ENCODE measurements at regions not wholly inside any gene's neighbourhood (a gene's known extent, or its start where the extent isn't known, plus 50 kb on each side); places are given as distances from the start of the nearest gene placed in this dataset.

GRCh38 chr4:186781032-186781917 lies 57.6 kb upstream of the FAT1 start:
- H3K4me3 ChIP-seq (ENCODE audit: insufficient read depth, low read length, poor library complexity, severe bottlenecking), result no peak overlapping the region
- H3K27ac ChIP-seq (ENCODE audit: low read depth, low read length), result no peak overlapping the region
- H3K79me2 ChIP-seq (ENCODE audit: insufficient read depth, low read length), result no peaks in the 10 kb centered on the region
- no peaks in the 10 kb centered on the region for H3F3A ChIP-seq (ENCODE audit: insufficient read depth)
- H2AFZ ChIP-seq (ENCODE audit: low read depth, low read length, severe bottlenecking), result no peak overlapping the region
- TF ChIP-seq, protein P1, sequence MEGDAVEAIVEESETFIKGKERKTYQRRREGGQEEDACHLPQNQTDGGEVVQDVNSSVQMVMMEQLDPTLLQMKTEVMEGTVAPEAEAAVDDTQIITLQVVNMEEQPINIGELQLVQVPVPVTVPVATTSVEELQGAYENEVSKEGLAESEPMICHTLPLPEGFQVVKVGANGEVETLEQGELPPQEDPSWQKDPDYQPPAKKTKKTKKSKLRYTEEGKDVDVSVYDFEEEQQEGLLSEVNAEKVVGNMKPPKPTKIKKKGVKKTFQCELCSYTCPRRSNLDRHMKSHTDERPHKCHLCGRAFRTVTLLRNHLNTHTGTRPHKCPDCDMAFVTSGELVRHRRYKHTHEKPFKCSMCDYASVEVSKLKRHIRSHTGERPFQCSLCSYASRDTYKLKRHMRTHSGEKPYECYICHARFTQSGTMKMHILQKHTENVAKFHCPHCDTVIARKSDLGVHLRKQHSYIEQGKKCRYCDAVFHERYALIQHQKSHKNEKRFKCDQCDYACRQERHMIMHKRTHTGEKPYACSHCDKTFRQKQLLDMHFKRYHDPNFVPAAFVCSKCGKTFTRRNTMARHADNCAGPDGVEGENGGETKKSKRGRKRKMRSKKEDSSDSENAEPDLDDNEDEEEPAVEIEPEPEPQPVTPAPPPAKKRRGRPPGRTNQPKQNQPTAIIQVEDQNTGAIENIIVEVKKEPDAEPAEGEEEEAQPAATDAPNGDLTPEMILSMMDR (IDR thresholded peaks at IDR 0.05; ENCODE audit: insufficient read depth, low read length, poor library complexity, severe bottlenecking), result no peak
- no peaks in the 10 kb centered on the region for H3K36me3 ChIP-seq (ENCODE audit: low read length)
- no peaks in the 10 kb centered on the region for H3K9me2 ChIP-seq (replicated peaks; ENCODE audit: insufficient read depth, low read length)
- no peak overlapping the region for H3K4me2 ChIP-seq (ENCODE audit: low read depth, low read length, poor library complexity, severe bottlenecking)
- H3K9ac ChIP-seq (ENCODE audit: low read length), result no peak overlapping the region
- no peaks in the 10 kb centered on the region for H3K9me3 ChIP-seq (ENCODE audit: insufficient read depth, low read length)
- H3K27me3 ChIP-seq (ENCODE audit: low read length), result no peaks in the 10 kb centered on the region
- H4K20me1 ChIP-seq (ENCODE audit: low read depth, low read length), result no peaks in the 10 kb centered on the region

GRCh38 chr4:186782302-186782701 lies 58.6 kb upstream of the FAT1 start:
- H3K9ac ChIP-seq (ENCODE audit: low read length), result no peak overlapping the region
- H3K27me3 ChIP-seq (ENCODE audit: low read length), result no peaks in the 10 kb centered on the region
- H3K79me2 ChIP-seq (ENCODE audit: insufficient read depth, low read length), result no peaks in the 10 kb centered on the region
- H3K9me3 ChIP-seq (ENCODE audit: insufficient read depth, low read length), result no peaks in the 10 kb centered on the region
- no peaks in the 10 kb centered on the region for H3K9me2 ChIP-seq (replicated peaks; ENCODE audit: insufficient read depth, low read length)
- no peak overlapping the region for H3K4me2 ChIP-seq (ENCODE audit: low read depth, low read length, poor library complexity, severe bottlenecking)
- no peak overlapping the region for H3K4me3 ChIP-seq (ENCODE audit: insufficient read depth, low read length, poor library complexity, severe bottlenecking)
- no peaks in the 10 kb centered on the region for H3F3A ChIP-seq (ENCODE audit: insufficient read depth)
- TF ChIP-seq, protein P1 (IDR thresholded peaks at IDR 0.05; ENCODE audit: insufficient read depth, low read length, poor library complexity, severe bottlenecking), result no peak
- no peak for TF ChIP-seq EZH2phosphoT487 (conservative IDR thresholded peaks at IDR 0.05; ENCODE audit: low read length)
- H3K36me3 ChIP-seq (ENCODE audit: low read length), result no peaks in the 10 kb centered on the region
- H3K27ac ChIP-seq (ENCODE audit: low read depth, low read length), result no peak overlapping the region
- H4K20me1 ChIP-seq (ENCODE audit: low read depth, low read length), result no peaks in the 10 kb centered on the region
- no peak overlapping the region for H2AFZ ChIP-seq (ENCODE audit: low read depth, low read length, severe bottlenecking)

DNA sequence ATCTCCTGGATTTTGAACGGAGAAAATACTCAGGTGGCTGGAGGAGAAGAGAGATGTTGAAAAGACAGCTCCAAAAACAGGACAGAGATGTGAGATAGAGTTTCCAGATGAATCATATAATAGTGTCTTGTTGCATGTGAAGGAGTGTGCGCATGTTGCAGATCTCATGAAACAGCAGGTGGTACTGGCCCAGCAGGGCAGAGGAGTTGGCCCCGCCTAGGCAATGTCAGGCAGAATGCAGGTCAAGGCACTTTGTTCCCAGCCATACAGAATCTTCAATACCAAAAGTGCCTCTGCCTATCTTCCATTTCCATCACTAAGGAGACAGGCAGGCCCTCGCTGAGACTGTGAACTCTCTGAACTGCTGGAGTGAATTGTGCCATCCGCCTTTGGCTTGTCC lies 63.9 kb upstream of the FAT1 start:
- H4K20me1 ChIP-seq (ENCODE audit: low read depth, low read length), result no peaks in the 10 kb centered on the region
- no peak overlapping the region for H2AFZ ChIP-seq (ENCODE audit: low read depth, low read length, severe bottlenecking)
- H3K27ac ChIP-seq (ENCODE audit: low read depth, low read length), result no peak overlapping the region
- H3K9ac ChIP-seq (ENCODE audit: low read length), result no peak overlapping the region
- TF ChIP-seq EZH2phosphoT487 (conservative IDR thresholded peaks at IDR 0.05; ENCODE audit: low read length), result no peak
- TF ChIP-seq, protein P1 (IDR thresholded peaks at IDR 0.05; ENCODE audit: insufficient read depth, low read length, poor library complexity, severe bottlenecking), result no peak
- no peaks in the 10 kb centered on the region for H3K27me3 ChIP-seq (ENCODE audit: low read length)
- H3K4me3 ChIP-seq (ENCODE audit: insufficient read depth, low read length, poor library complexity, severe bottlenecking), result no peak overlapping the region
- H3K9me3 ChIP-seq (ENCODE audit: insufficient read depth, low read length), result no peaks in the 10 kb centered on the region
- H3K79me2 ChIP-seq (ENCODE audit: insufficient read depth, low read length), result no peaks in the 10 kb centered on the region
- H3F3A ChIP-seq (ENCODE audit: insufficient read depth), result no peaks in the 10 kb centered on the region
- H3K4me2 ChIP-seq (ENCODE audit: low read depth, low read length, poor library complexity, severe bottlenecking), result no peak overlapping the region
- H3K9me2 ChIP-seq (replicated peaks; ENCODE audit: insufficient read depth, low read length), result no peaks in the 10 kb centered on the region
- no peaks in the 10 kb centered on the region for H3K36me3 ChIP-seq (ENCODE audit: low read length)

All from SU-DHL-6 (cell line).